GM18498 (cell line): ENCODE measurements at regions not wholly inside any gene's neighbourhood (a gene's known extent, or its start where the extent isn't known, plus 50 kb on each side); places are given as distances from the start of the nearest gene placed in this dataset.

Experiments
- ATAC-seq: cut with Tn5 transposase; IDR thresholded peaks from one replicate; pipeline ENCODE4 v1.9.1; 2021; ENCODE audit warnings: mild to moderate bottlenecking, moderate library complexity; ENCODE audit not compliant: unreplicated experiment

DNA sequence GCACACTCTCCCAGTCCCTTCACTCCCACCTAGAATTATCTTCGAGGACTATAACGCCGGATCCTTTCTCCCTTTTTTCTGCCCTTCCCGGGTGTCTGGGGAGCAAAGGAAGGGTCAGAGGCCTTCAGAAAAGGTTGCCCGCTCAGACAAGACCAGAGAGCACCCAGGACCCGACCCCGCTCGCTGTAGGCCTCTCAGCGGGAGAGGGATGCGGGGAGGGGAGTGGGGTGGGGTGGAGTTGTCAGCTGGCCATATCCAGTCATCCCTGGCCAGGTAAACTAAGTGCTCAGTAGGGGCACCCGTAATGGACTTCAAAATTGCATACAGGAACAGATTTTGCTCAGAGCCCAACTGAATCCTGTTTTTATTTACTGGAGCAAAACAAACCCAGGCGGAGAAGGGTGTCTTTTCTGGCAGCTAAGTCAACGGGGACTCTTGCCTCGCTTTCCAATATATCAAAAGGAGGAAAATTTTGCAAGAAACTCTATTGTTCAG is 65.0 kb downstream of the NOL4 start:
- ATAC-seq, result no peak

DNA sequence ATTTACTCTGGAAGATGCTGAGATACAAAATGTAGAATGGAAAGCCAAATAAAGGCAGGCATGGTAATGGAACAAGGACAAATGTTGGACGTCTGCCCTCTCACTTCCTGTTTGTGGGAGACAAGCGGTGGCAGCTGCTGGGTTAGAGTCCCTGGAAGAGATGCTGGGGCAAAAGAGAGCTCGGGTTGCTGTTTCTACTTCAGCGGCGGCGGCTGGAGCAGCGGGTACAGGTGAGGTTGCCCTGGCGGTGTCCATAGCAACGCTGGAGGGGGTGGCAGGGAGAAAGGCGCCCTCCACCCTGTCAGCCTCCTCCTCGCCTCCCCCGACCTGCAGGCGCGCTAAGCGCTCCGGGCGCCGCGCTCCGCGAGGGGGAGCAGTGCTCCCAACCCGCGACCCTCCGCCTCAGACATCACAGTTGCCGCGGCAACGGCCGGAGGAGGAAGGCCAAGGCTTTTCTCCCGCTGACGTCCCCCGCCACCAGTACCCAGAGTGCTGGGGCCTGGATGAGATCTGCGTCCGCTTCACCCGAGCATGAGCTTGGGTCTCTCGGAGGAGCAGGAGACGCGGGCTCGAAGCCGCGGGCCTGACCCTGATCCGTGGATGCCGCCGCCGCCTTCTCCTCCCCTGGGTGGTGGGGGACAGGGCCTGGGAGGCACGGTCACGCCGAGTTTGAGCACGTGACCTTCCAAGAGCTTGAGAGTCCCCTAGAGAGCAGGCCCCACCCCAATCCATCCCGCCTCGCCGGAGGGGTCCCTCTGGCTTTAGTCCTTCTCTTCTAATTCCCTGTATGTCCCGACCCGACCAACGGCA is 65.6 kb downstream of the NOL4 start:
- ATAC-seq, result no peak

DNA sequence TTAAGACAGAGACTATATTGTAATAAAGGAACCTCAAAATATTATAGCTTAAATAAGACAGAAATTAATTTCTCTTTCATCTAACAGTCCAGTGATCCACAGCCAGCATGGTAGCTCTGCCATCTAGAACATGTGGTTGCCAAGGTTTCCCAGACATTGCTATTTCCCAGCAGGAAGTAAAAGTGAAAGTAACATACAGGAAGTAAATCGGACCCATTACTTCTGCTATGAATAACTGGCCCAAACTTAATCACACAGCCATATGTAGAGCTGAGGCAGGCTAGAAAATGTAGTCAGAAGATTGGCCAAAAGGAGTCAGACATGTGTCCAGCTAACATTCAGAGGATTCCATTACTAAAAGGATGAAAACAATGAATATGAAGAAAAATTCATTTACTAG is 71.0 kb downstream of the NOL4 start:
- no peak for ATAC-seq

DNA sequence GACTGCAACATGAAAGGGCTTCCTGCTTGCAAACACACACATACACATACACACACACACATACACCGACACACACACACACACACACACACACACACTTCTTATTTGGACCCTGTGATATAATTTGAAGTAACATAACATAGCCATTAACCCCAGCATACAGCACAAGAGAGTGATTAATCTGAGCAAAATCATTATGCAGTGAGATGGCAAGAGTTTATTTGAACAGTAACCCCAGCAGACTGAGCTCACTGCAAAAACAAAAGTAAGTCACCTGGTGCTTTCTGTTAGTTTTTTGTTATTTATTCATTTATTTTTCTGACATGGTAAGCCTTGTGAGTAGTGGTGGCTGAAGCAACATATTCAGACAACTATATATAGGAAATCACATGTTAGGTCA is 93.7 kb downstream of the NOL4 start:
- no peak for ATAC-seq

DNA sequence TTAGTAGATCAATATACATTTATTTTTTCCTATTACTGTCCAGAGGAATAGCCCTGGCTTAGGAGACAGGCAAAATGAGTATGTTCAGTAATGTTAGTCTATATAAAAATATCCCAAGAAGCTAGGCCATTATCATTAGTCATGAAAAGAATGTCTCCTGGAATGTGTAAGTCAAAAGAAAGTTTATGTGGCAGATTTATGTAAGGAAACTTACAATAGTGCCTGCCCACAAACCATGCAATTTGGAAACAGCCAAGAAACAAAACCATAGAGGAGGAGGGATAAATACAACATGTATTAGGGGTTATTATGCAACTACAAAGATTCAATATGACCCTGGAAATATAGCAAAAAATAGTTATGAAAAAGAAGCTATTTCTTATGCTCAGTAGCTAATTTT is 96.3 kb downstream of the NOL4 start:
- no peak for ATAC-seq

DNA sequence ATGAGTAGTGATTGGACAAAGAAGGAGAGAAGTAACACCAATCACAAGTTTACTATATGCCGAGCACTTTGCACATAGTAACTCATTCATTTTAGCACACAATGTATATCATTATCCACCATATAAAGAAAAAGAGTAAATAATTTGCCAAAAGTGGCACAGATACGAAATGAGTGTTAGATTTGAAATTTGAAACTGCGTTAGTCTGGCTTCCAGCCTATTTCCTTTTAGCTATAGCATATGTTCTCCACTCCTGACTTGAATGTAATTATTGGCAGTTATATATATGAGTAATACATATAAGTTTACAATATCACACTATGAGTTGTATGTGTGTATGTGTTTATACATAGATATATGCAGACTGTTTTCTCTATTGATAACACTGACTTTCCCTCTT is 98.6 kb downstream of the NOL4 start:
- no peak for ATAC-seq

DNA sequence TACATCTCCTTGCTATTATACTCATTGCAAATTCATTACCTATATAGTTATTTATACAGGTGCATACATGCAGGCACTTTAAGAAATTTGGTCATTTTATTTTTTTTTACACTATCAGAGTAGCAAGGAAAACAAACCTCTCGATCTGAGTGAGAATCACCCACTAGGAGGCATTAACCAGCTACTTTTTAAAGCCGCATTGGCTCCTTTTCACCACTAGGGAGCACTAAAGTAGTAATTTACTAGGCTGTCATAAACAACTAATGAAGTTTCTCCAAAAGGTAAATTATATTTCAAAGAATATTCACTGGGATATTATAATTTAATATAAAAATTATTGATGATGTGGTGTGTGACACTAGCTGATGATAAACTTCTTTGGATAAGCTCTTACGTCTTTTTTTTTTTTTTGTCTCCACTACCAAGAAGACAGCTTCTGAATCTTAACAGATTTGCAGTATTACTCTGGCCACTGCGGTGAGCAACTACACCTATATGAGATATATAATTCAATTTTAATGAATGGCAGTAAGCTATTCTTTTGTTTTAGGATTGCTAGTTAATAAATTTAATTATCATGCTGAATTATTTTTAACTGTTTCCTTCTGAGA is 101.9 kb downstream of the NOL4 start:
- ATAC-seq, result peak; percentile 97

DNA sequence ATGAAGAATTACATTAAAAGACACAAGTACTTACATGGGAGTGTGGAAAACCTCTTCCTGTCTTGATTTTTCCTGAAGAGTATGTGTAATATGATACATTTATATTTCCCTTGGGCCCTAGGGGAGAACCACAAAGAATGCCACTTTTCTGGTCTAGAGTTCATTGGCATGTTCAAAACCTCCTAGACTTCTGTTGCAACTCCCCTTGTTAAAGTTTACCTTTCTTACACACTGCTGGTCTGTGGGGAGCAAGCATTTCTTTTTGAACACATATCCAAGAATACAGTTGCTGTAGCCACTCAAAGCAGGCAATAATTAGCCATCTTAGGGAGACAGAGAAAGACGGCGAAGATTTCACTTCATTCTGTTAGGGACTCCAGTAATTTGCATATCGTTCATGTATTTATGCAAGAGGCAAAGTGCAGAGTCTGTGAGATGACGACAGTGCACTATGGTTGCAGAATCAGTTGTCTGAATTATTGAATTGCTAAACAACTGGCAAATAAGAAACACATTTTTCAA is 103.5 kb downstream of the NOL4 start:
- ATAC-seq, result no peak

DNA sequence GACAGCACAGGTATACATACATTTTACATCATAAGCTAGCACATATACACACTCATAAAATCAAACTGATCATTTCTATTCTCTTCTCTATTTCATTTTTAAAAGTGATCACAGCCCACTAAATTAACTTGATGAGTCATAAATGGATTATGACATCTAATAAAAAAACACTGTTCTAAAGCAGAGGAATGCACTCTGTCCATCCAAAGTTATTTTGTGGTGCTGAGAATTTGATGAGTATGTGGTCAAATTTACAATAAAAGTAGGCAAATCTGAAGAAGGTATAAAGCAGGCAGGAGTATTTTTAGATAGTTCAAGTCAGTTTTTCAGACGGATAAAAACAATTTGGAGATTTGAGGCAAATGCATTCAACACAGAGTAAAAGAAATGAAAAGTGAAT is 104.4 kb downstream of the NOL4 start:
- ATAC-seq, result no peak

DNA sequence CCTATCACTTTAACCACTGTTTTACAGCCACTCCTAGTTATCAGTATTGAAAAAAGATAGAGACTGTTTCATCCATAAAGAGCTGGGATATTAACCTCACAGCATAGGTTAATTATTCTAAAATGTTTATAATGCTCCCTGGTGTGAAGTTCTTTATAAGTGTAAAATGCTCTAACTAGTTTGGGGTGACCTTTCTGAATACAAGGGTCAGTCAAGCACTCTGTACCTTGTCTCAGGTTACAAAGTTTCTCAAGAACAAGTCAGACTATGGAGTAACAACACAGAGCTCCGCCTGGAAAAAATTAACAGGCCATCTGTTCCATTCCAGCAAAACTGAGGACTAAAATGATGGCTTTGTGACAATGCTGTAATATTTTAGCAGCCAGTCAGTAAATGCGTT is 107.4 kb downstream of the NOL4 start:
- ATAC-seq, result no peak

DNA sequence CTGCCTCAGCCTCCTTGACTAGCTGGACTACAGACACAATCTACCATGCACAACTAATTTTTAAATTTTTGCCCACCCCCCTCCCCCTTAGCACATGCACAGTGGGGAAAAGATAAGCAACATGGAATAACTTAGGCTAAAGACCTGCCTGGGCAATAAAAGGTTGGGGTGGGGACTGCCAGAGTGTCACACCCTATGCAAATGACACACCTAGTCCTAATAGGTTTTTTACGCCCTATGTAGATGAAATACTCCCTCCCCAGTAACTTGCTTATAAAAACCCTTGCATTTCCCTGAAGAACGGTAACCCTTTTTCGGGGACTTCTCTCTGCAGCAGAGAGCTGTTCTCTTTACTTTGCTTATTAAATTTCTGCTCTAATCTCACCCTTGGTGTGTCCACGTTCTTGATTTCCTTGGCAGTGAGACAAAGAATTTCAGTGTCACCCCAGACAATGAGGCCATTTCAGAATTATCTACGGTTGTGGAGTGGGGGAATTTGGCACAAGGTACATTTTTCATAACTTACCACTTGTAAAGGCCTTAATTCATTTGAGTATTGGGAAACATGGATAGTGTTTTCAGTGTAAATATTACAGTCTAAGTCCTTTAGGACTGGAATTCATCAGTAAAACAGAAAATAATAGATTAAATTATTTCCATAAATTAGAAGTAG is 109.2 kb downstream of the NOL4 start:
- ATAC-seq, result no peak

DNA sequence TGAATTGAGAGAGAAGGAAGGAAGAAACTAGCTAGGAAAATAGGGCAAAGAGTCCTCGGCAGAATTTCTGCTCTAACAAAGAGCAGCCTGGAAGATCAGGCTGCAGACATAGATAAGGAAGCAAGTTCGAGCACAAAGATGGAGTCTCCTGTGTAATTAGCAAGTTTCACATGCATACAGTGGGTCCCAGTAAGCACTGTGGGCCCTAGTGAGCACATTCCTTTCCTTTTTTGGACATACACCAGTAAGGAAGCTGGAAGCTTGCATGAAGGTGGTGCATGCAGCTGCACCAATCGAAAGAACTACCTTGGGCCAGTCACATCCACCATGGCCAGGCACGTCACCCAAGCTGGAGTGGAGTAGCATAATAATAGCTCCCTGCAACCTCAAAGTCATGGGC is 109.7 kb downstream of the NOL4 start:
- no peak for ATAC-seq

DNA sequence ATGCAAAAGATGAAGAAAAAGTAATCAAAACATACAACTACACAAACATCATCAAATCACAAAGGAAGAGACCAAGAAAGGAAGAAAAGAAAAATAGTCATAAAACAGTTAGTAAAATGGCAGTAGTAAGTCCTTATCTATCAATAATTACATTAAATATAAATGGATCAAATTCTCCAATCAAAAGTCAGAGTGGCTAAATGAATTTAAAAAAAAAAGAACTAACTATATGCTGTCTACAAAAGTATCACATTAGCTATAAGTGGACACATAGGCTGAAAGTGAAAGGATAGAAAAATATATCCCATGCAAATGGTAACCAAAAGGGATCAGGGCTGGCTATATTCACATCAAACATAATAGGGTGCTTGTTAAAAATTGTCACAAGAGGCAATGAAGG is 116.5 kb downstream of the NOL4 start:
- no peak for ATAC-seq

DNA sequence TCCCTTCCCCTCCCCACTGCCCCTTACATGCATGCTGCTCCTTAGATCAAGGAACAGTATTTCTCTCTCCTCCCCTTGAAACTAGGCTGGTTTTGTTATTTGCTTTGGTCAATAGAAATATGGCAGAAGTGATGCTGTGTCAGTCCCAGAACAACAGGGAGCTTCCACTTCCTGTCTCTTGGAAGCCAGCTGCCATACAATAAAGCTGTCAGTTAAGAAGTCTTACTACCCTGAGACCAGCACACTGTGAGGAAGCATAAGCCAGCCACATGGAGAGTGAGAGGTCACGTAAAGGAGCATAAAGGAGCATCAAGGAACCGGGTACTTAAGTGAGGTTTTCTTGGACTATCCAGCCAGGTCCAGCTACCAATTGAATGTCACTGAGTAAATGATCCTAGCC is 126.6 kb downstream of the NOL4 start:
- no peak for ATAC-seq

DNA sequence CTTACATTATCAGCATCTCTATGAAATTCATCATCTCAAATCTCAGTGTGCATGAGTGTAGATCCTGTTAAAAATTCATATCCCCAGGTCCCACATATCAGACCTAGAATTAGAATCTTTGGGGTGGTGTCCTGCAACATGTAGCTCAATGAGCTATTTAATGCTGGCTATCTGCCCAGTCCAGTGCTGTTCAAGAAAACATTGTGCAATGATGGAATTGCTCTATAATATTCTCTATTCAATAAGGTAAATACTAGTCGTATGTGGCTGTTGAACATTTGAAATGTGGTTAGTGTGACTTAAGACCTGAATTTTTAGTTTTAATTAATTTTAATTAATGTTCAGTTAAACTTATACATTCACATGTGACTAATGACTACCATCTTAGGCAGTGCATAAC is 127.4 kb downstream of the NOL4 start:
- no peak for ATAC-seq

DNA sequence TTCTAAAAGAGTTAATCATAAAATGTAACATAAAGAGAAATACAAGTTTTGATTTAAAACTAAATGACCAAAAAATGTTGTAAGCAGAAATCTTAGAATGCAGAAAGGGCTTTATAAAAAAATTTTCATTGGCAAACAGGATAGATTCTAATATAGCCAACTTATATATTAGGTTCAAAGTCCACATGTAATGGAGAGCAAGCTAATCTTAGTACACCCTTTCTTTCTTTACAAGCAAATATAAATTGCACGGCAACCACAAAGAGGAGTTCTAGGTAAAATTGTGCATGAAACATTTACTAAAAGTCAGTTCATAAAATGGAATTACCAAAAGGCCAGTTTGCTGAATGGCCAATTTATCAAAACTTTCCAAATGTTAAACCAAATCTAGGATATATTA is 130.6 kb downstream of the NOL4 start:
- no peak for ATAC-seq

DNA sequence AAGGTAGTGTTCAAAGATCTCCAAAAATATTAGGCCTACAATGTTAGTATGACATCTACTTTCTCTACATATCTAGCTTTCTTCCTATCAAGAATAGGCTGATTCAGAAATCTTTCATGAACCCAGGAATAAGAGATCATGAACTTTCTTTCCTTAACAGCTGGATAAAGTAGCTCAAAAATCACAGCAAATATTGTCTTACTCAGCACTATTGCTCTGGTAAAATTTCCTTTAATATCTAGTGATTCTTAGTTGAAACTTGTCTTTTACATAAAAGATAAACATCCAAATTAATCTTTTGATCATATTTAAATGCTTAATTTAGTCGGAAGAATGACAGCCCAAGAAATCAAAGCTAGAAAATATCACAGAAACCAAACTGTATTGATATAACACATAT is 131.9 kb downstream of the NOL4 start:
- no peak for ATAC-seq

DNA sequence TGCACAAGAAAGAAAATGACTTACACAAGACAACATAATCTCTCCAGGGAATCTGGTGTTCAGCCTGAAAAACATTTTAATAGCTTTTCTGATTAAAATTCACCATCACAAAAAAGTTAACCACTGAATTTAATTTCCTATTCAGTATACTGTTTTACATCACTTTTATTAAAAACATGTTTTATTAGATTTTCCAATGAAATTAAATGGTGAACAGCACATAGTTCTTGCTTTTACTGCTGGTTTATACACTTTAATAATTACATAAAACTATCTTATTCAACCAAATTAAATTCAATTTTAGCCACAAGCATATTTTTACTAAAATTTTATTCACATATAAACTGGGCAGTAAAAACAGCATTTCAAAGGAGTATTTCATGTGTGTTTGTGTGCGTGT is 138.3 kb downstream of the NOL4 start:
- no peak for ATAC-seq

DNA sequence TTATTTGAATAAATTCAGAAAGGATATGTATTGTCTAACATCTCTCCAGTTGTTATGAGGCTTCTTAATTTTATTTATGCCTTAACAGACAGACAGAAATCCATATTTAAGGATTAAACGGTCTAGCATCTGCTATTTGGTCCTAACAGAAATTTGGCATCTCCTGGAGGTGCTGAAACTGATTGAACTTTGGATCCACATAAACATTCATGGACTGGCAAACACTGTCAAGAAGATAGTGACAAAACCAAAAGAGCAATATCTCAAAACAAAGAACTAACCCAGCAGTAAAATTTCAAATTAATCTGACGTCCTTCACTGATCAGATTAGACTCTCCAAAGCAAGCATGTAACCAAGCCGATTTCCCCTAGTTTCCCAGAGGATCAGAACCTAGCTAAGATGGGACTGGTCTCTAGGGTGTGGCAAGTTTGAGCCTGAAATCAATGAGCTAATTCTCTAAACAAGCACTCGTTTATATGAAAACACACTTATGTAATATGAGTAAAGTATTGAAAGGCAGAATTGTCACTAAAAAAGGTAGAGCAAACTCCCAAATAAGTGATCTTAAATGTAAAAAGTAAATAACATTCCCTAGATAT is 139.5 kb downstream of the NOL4 start:
- ATAC-seq, result no peak

DNA sequence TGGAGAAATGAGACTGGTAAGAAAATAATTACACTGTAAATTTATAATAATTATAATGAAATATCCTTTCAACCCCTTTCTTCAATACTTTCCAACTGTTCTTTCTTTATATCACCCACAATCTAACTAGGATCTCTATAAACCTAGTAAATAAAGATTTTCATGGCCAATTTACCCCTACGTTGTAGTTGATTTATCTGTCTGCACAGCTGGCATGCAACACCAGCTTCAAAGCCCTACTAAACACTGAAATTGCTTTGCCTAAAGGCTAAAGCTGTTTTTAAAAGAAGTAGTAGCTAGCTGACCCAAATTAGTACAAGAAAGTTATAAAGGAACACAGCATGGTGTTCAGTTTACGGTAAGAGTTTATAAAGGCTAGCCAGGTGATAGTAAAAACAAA is 140.1 kb downstream of the NOL4 start:
- ATAC-seq, result no peak

DNA sequence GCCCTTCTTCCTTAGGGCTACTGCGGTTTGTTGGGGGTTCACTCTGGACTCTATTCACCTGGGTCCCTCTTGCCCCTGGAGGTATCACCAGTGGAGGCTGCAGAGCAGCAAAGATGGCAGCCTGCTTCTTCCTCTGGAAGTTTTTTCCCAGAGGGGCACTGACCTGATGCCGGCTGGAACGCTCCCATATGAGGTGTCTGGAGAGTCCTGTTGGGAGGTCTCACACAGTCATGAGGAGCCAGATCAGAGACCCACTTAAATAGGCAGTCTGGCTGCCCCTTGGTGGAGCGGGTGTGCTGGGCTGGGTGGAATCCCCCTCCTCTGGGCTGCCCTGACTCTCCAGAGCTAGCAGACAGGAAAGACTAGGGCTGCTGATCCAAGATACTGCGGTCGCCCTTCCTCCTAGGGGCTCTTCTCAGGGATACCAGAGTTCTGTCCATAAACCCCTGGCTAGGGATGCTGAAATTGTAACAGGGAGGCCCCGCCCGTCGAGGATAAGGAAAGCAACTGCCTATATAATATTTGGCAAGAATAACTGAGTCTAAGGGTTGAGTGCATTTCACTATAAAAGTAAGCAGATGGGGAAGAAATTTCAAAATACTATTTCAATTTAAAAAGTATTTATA is 140.7 kb downstream of the NOL4 start:
- ATAC-seq, result no peak
